ENCODE measurements at regions not wholly inside any gene's neighbourhood (a gene's known extent, or its start where the extent isn't known, plus 50 kb on each side); places are given as distances from the start of the nearest gene placed in this dataset.

GRCh38 chr12:74689929-74690328 is 152.3 kb downstream of the ATXN7L3B start:
- no peak for DNase-seq (ENCODE audit: extremely low spot score, unreplicated experiment)
- H3K4me1 Mint-ChIP-seq (ENCODE audit: unreplicated experiment), result no peaks in the 10 kb centered on the region
- H3K36me3 Mint-ChIP-seq (ENCODE audit: unreplicated experiment), result no peaks in the 10 kb centered on the region
- no peaks in the 10 kb centered on the region for H3K9me3 Mint-ChIP-seq (ENCODE audit: unreplicated experiment)
- TF ChIP-seq, protein P1, sequence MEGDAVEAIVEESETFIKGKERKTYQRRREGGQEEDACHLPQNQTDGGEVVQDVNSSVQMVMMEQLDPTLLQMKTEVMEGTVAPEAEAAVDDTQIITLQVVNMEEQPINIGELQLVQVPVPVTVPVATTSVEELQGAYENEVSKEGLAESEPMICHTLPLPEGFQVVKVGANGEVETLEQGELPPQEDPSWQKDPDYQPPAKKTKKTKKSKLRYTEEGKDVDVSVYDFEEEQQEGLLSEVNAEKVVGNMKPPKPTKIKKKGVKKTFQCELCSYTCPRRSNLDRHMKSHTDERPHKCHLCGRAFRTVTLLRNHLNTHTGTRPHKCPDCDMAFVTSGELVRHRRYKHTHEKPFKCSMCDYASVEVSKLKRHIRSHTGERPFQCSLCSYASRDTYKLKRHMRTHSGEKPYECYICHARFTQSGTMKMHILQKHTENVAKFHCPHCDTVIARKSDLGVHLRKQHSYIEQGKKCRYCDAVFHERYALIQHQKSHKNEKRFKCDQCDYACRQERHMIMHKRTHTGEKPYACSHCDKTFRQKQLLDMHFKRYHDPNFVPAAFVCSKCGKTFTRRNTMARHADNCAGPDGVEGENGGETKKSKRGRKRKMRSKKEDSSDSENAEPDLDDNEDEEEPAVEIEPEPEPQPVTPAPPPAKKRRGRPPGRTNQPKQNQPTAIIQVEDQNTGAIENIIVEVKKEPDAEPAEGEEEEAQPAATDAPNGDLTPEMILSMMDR (IDR thresholded peaks at IDR 0.05), result no peak
- peaks cover 29% of the 10 kb centered on the region for H3K27me3 Mint-ChIP-seq (ENCODE audit: unreplicated experiment)
- no peak overlapping the region for H3K27ac Mint-ChIP-seq (ENCODE audit: unreplicated experiment)
- no peak overlapping the region for H3K4me3 Mint-ChIP-seq (ENCODE audit: unreplicated experiment)

- Mint-ChIP-seq H3K9me3 (ENCODE audit: unreplicated experiment) (no peaks in the 10 kb centered on the region), H3K27me3 (ENCODE audit: unreplicated experiment) (peaks cover 20% of the 10 kb centered on the region), H3K4me3 (ENCODE audit: unreplicated experiment) (no peak overlapping the region), H3K27ac (ENCODE audit: unreplicated experiment) (no peak overlapping the region), H3K4me1 (ENCODE audit: unreplicated experiment) (peaks cover 4% of the 10 kb centered on the region), H3K36me3 (ENCODE audit: unreplicated experiment) (no peaks in the 10 kb centered on the region)
- no peak for DNase-seq (ENCODE audit: extremely low spot score, unreplicated experiment)
- TF ChIP-seq, protein P1 (IDR thresholded peaks at IDR 0.05), result no peak
These were observed 181.8 kb downstream of the ATXN7L3B start for GRCh38 chr12:74719447-74719846.

DNA sequence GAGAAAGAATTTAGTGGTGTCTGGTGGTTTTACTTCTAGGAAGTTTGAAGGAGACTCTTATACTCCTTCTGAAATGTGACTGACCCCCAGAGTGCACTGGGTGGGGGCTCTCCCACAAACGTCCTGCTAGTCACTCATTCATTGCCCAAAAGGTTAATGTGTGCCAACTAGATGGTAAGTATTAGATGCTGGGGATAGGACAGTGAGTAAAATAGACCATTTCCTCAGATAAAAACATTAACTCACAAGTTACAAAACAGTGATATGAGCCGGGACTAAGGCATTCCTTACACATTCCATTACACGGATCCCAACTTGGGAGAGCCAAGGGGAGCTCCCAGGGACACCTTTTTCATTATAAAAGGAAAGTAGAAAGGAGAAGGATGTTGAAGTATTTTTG is 185.1 kb downstream of the ATXN7L3B start:
- H3K36me3 Mint-ChIP-seq (ENCODE audit: unreplicated experiment), result no peaks in the 10 kb centered on the region
- H3K4me1 Mint-ChIP-seq (ENCODE audit: unreplicated experiment), result peaks cover 10% of the 10 kb centered on the region
- no peak for DNase-seq (ENCODE audit: extremely low spot score, unreplicated experiment)
- H3K27me3 Mint-ChIP-seq (ENCODE audit: unreplicated experiment), result peaks cover 8% of the 10 kb centered on the region
- no peak overlapping the region for H3K4me3 Mint-ChIP-seq (ENCODE audit: unreplicated experiment)
- H3K27ac Mint-ChIP-seq (ENCODE audit: unreplicated experiment), result no peak overlapping the region
- H3K9me3 Mint-ChIP-seq (ENCODE audit: unreplicated experiment), result no peaks in the 10 kb centered on the region
- TF ChIP-seq, protein P1 (IDR thresholded peaks at IDR 0.05), result no peak

DNA sequence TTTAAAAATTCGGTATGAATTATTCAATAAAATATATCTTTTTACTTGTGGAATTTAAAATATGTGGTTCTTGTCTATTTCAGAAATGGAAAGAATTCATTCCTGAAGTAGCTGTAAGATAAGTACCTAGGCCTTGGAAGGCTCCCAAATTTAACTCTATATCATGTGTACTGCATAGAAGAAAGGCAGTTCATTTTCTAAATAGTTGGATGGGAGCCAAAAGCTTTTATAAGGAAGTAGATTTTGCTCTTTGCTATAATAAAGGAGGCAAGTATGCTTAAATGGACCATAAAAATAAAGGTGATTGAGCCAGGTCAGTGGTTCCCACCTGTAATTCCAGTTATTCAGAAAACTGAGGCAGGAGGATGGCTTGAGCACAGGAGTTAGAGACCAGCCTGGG is 187.5 kb downstream of the ATXN7L3B start:
- H3K9me3 Mint-ChIP-seq (ENCODE audit: unreplicated experiment), result no peaks in the 10 kb centered on the region
- no peaks in the 10 kb centered on the region for H3K36me3 Mint-ChIP-seq (ENCODE audit: unreplicated experiment)
- peaks cover 2% of the 10 kb centered on the region for H3K27me3 Mint-ChIP-seq (ENCODE audit: unreplicated experiment)
- no peak overlapping the region for H3K4me3 Mint-ChIP-seq (ENCODE audit: unreplicated experiment)
- TF ChIP-seq, protein P1 (IDR thresholded peaks at IDR 0.05), result no peak
- no peak overlapping the region for H3K27ac Mint-ChIP-seq (ENCODE audit: unreplicated experiment)
- H3K4me1 Mint-ChIP-seq (ENCODE audit: unreplicated experiment), result peaks cover 10% of the 10 kb centered on the region
- DNase-seq (ENCODE audit: extremely low spot score, unreplicated experiment), result no peak

DNA sequence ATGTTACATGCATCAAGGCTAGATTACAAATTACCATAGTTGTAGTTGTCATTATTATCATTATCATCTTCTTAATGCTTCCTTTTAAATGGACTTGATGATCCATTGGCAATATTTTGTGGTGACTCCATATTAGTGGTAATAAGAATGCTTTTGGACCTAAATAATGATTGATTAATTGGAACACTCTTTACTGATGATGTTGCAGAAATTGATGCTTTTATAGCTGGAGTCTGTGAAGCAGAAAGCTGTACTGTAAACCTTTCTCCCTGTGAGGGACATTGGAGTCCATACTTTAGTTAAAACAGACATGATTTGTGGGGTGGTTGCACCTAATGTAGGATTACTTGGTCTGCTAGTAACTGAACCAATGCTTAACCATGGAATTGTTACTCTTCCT is 190.4 kb downstream of the ATXN7L3B start:
- Mint-ChIP-seq H3K27ac (ENCODE audit: unreplicated experiment) (no peak overlapping the region), H3K4me1 (ENCODE audit: unreplicated experiment) (peaks cover 6% of the 10 kb centered on the region), H3K27me3 (ENCODE audit: unreplicated experiment) (peaks cover 17% of the 10 kb centered on the region), H3K4me3 (ENCODE audit: unreplicated experiment) (no peak overlapping the region), H3K36me3 (ENCODE audit: unreplicated experiment) (no peaks in the 10 kb centered on the region), H3K9me3 (ENCODE audit: unreplicated experiment) (no peaks in the 10 kb centered on the region)
- no peak for DNase-seq (ENCODE audit: extremely low spot score, unreplicated experiment)
- TF ChIP-seq, protein P1 (IDR thresholded peaks at IDR 0.05), result no peak
